Body of pancreas (tissue), 4 donors: ENCODE measurements at regions not wholly inside any gene's neighbourhood (a gene's known extent, or its start where the extent isn't known, plus 50 kb on each side); places are given as distances from the start of the nearest gene placed in this dataset.
"Not testable (repeated sequence)": the region's sequence is repeated elsewhere in the genome, so short reads cannot be mapped to it uniquely, and the experiment has no call there.

ENCODE experiments used
- CTCF ChIP-seq, 7 experiments: fragments of 450-650 bp in 4 of 7; fragments of 200-600 bp in 3 of 7; sonication (generic) in 3 of 7; IDR thresholded peaks; one replicate each; pipeline ENCODE4 v1.5.1; 2016 to 2019; ENCODE audit warnings: antibody characterized with exemption in 7 of 7
- POLR2A ChIP-seq, 3 donors: fragments of 450-650 bp; IDR thresholded peaks; one replicate each; pipeline ENCODE4 v1.6.1; 2016; ENCODE audit warnings: antibody characterized with exemption in 3 of 3, mild to moderate bottlenecking in 2 of 3

GRCh38 chr4:87919304-87919703 lies 56.2 kb upstream of the SPP1 start:
- not testable (repeated sequence) for TF ChIP-seq CTCF, POLR2A (IDR thresholded peaks at IDR 0.05)
